ENCODE measurements at regions not wholly inside any gene's neighbourhood (a gene's known extent, or its start where the extent isn't known, plus 50 kb on each side); places are given as distances from the start of the nearest gene placed in this dataset.

DNA sequence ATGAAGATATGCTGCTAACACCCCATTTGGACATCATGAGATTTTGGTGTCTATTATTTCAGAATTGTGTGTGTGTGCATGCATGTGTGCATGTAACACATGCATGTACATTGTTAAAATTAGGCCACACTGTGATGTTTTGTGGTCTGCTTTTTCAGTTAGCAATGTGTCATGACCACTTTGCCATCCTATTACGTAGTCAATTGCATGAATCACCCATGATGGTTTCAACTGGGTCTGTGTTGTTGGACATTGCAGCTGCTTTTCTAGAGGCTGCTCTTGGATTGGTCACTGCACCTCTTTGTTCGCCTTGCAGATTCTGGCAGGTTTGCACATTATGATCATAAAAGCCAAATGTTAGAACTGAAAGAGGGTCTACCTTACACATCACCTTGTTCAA is 101.0 kb upstream of the THBS1 start (continued):
- no peak for TF ChIP-seq GTF2F1 (IDR thresholded peaks at IDR 0.05; ENCODE audit: borderline replicate concordance, low read depth, low read length)
- TF ChIP-seq HDAC2 (IDR thresholded peaks at IDR 0.05; ENCODE audit: borderline replicate concordance in 1 of 2, low read depth in 2 of 2, low read length in 2 of 2): no peak
